Fibroblast of peridontal ligament (primary cell): ENCODE measurements at regions not wholly inside any gene's neighbourhood (a gene's known extent, or its start where the extent isn't known, plus 50 kb on each side); places are given as distances from the start of the nearest gene placed in this dataset.

Source experiments
- DNase-seq: peaks from one replicate; pipeline ENCODE4 v3.0.0-alpha.2; 2010; ENCODE audit errors: extremely low read depth

- no peak for DNase-seq
Measured at GRCh38 chr6:105616521-105616920, 213.6 kb upstream of the PREP start.

- DNase-seq: peak; percentile 70
Measured at GRCh38 chr6:105611606-105612005, 208.7 kb upstream of the PREP start.

DNA sequence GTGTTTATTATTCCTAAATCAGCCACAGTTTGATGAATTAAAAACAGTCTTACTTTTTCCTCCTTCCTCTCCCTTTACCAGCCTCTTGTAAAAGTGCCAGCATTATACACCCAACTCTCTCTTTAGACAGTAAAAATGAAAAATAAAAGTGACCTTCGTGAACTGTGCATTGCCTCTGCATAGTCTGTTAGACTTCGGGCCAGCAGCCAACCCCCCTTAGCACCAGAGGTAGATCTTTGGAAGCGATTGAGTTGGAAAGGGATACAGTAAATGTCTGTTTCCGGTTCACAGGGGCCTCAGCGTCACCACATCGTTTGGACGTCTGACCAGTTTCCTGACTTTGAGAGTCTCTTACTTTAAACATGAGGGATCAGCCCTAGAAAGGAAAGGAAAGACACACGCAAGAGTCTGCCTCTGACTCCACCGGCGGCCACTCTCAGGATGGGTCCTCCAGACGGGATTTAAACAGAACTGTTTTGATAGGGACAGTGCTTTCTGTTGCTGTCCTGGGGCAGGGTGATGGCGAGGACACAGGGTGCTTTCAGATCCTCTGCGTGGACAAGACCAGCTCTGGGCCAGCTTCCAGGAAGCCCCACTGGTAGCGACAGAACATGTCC lies 206.6 kb upstream of the PREP start:
- peak; percentile 71 for DNase-seq

DNA sequence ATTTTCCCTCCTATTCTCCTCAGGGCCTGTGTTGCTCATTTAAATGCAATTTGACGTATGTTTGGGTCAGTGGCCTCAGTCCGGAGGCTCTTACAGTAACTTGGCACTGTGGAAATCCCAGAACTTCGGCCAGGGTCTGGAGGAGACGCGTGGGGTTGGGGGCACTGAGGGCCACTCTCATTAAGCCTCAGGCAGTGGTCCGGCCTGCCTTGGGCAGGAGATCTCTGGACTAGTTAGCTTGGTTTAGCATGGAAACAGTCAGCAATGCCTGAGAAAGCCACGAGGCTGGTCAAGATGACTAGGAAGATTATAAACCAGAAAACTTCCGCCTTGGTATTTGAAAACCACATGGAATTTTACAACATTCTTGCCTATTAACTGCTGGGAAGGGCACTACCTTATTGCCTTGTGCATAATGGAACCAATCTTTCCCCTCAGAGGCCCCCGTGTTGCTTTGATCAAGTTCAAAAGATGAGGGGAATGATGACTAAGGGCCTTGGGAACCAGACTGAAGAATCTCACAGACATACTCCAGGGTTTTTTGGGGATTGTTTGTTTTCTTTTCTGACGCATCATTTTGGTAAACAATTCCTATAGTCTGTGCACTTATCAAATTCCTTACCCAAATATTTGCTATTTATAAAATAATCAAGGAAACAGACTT lies 206.0 kb upstream of the PREP start:
- DNase-seq: peak; percentile 98

GRCh38 chr6:105607636-105608621 lies 205.0 kb upstream of the PREP start:
- no peak for DNase-seq

GRCh38 chr6:105606831-105607463 lies 204.1 kb upstream of the PREP start:
- no peak for DNase-seq

- no peak for DNase-seq
Measured at GRCh38 chr6:105604587-105604884, 201.7 kb upstream of the PREP start.

DNA sequence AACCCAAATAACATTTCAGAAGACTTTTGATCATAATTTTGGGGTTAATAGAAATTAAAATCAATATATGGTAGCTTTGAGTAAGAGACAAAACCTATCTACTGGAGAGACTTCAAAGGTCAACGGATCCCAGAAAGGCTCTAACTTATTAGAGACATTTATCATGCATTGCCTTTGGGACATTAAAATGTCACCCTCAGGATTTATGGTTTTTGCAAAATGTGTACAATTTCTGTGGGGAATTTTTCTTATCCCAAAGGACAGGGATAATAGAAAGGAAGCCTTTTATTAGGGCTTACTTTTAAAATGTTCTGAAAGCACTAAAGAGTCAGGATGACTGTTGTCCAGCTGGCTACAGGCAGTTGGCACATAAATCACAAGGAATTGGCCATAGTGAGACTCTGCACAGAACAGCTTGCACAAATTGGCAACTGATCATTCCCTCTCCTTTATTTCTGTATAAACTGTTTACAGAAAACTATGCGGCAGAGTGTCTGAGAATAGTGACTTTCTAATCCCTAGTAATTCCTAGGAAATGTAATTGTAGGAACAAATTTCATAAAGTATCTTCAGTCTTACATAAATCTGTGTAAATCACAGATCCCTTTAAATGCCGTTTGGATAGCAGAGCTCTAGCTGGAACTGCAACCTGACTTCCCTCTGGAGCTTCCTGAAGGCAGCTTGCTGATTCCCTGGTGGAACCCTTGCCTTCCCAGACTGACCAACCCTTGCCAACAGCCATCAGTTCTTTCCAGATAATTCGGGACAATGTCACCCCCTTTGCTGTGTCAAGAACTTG lies 201.1 kb upstream of the PREP start:
- DNase-seq: peak; percentile 81

DNA sequence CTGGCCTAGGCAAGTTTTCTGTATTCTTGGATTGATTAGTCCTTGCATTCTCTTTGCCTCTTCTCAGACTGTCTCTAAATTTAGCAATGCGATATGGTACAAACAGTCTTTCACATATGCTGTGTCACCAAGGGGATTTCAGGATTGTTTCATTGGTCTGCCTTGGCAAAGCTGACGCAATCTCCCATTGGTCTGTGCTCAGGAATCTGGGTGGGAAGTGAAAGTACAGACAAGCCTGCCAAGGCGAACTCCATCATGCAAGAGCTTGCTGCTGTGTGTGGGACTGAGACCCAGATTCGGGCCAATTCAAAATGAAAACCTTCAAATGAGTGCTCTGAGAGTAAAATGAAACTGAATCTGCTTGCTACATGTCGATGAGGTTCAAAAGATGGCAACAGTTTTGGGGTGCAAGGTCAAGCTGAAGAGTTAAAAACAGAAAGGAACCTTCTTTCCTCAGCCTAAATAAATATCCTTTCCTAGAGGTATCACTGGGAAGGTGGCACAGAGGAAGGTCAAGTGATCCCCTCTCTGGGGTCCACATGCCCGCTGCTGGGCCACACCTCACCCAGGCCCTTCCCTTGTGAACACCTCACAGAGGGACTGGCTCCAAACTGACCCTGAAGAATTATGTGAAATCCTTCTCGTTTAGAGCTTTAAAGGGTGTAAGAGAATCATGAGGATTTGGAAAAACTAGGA lies 198.8 kb upstream of the PREP start:
- peak; percentile 100 for DNase-seq

DNA sequence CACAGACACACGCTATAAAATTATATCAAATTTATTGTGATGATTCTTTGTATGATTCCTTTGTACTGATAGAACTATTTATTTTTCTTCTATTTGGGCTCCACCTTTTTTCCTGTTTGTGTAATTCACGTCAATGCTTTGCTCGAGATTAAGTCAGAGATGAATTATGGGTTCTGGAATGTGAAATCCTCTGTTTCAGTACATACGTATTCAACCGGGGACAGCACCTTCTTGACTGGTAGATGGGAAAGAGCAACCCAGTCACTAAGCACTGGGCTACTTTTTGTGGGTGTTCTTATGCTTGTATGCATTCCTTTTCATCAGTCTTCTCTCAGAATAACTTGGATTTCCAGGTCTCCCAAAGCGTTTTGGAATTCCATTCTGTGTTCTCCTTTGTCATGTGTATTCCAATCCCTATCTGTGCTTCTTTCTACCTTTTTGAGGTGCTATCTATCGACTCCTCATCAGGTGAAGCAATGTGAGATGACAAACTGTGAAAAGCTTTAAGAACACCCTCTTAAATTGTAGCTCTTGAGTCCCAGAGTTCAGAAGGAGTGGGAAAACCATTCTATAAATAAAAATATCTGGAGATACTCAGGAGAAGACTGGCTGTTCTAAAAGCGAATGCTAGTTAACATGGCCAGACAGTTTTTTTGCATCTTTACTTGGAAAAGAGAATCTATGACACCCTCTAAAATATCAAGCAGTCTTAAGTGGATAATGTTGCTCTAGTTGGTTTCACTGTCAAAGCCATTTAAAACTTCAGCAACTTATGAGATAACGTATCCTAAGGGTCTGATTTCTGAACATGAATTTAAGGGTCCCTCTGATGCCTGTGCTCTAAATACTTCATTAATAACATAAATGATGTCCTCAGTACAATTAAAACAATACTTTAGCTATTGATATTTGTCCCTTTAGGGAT lies 197.7 kb upstream of the PREP start:
- DNase-seq: peak; percentile 77

- no peak for DNase-seq
Measured at GRCh38 chr6:105598264-105598663, 195.4 kb upstream of the PREP start.

DNA sequence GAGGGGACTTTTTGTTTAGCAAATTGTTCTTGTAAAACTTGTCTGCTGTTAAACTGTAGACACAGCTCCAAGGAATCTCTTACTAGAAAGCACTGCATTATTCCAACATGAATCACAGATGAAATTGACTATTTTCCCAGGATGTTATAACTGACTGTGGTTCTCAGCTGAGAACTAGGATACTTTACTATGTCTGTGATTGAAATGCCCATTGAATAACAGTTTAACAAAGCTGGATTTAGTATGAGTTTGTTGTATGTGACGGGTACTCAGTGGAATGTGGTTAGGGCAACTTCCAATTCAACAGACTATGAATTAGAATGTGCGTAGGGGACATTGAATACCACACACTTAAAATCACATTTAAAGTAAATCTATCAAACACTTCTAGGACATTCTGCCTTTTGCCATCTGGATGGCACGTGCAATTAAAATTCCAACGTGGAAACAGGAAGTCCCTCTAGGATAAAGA lies 193.4 kb upstream of the PREP start:
- peak; percentile 97 for DNase-seq

DNA sequence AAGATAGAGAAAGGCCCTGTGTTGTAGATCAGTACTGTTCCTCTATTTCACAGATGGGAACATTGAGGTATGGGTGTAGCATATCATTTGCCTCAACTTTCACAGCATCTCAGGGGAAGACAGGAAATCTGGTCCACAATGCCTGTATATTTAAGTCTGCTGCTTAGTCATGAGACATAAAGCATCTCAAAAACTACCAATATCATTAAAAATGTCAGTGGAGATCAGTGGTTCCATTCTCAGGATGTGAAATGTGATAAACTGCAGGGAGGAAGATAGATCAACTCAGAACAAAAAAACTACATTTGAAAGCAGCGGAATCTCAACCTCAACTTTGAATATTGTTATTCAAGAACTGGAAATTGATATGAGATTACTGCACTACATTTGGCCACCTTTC lies 192.9 kb upstream of the PREP start:
- DNase-seq: no peak

DNA sequence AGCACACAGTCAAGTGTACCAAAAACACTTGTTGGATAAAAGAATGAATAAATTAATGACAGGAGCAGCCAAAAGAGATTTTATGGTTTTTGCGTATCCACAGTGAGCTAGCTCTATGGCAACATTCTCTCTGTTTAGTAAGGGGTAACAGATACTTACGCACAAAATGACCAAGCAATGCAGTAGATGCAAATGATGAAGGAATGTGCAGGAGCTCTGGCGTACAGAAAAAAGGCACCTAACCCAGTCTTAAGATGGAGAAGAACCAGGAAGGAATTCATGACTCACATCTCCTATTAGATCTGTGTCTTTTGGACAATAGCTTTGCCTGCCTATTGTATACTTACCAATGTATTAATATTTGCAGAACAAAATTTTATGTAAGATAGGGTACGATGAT lies 191.9 kb upstream of the PREP start:
- DNase-seq: no peak

DNA sequence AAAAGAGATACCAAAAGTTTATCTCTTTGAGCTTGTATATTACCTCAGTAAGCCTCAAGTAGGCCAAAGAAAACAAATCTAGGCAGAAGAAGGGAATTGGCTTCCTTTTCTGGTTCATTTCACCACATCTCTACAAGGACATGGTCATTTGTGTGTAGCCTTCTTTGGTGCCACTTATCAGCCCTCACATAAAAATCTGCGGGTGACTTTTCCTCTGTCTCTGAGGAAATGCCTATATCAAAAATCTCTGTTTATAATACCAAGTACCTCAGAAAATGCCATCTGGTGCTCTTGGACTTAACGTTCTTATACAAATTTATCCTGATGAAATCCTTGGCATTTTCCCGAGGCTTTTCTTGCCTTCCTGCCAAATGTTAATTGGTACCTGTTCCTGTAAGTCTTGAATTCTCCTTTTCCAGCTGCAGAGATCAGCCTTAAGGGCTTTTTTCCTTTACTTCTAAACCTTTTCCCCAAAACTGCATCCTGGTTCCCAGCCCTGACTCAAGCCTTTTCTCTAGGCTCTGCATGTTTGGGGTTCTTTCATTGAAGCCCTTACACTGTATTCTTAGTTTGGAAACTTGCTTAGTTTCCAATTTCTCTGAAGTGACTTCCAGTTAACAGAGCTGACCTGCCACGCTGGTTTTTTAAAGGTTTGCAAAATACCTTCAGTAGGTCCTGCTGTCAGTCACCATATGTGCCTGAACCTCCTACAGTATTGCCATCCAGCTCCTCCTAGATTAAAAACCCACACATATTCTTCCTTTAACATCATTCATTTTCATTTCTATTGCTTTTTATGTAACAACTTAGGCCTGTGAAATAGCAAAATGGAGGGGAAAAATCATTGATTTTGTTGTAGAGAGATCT lies 191.2 kb upstream of the PREP start:
- DNase-seq: peak; percentile 58

DNA sequence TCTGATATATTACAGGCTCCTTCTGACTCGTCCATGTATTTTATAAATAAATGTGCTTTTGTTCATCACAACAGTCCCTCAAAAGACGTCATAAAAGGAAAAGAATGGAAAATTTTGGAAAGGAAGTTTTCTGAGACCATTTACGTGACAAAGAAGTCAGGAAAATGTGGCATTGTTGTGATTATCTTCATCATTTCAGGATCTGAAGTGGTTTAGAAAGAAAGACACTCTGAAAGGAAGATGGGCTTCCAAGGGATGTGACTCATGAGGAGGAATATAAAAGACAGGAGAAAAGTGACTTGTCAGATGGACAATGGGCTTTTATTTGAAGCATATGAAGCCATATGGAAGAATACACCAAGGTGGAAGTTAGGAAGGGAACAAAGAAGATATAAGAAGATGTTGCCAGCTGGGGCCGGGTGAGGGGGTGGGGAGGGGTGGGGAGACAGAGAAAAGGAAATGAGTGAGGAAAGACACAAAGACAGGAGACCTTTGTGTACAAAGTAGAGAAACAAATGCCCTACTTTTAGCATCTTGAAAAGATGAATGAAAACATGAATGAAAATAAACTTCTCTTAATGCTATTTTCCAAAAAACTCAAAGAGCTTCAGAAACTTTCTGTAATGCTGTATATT lies 190.3 kb upstream of the PREP start:
- no peak for DNase-seq

- peak; percentile 43 for DNase-seq
Measured at GRCh38 chr6:105592329-105592728, 189.4 kb upstream of the PREP start.

GRCh38 chr6:105591053-105591452 lies 188.2 kb upstream of the PREP start:
- no peak for DNase-seq
